ENCODE measurements at regions not wholly inside any gene's neighbourhood (a gene's known extent, or its start where the extent isn't known, plus 50 kb on each side); places are given as distances from the start of the nearest gene placed in this dataset.

DNA sequence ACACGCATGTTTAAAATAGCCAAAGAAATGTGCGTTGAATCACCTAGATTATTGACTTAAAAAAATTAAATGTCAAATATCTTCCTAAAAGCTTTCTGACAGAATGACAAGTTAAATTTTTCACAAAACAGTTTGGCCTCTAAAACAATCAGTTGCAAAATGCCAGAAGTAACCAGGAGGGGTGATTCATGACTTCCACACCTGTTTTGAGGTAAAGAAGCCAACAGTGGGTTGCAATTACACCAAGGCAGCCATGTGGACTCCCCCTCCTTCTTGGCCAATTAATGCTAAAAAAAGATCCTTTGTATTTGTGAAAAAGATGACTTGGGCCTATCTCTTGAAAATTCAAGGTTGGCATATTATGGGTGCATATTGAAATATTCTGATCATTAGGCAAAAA, 424.8 kb downstream of the CBLN4 start:
- Histone ChIP-seq H3K4me1 (no peaks in the 10 kb centered on the region), H3K27me3 (no peaks in the 10 kb centered on the region), H3K27ac (no peak overlapping the region), H3K9me3 (no peaks in the 10 kb centered on the region), H3K36me3 (no peaks in the 10 kb centered on the region), H3K4me3 (no peak overlapping the region)
- WGBS, 2 donors = 44 to 67% methylated on average over 2 of the region's 2 CpGs
- ATAC-seq (ENCODE audit: low FRiP score in 2 of 2) (no peak), DNase-seq (no peak)
- TF ChIP-seq, protein P1, sequence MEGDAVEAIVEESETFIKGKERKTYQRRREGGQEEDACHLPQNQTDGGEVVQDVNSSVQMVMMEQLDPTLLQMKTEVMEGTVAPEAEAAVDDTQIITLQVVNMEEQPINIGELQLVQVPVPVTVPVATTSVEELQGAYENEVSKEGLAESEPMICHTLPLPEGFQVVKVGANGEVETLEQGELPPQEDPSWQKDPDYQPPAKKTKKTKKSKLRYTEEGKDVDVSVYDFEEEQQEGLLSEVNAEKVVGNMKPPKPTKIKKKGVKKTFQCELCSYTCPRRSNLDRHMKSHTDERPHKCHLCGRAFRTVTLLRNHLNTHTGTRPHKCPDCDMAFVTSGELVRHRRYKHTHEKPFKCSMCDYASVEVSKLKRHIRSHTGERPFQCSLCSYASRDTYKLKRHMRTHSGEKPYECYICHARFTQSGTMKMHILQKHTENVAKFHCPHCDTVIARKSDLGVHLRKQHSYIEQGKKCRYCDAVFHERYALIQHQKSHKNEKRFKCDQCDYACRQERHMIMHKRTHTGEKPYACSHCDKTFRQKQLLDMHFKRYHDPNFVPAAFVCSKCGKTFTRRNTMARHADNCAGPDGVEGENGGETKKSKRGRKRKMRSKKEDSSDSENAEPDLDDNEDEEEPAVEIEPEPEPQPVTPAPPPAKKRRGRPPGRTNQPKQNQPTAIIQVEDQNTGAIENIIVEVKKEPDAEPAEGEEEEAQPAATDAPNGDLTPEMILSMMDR (IDR thresholded peaks at IDR 0.05) = no peak
- no peak for TF ChIP-seq EP300 (IDR thresholded peaks at IDR 0.05)

GRCh38 chr20:55579802-55580201, 425.5 kb downstream of the CBLN4 start:
- ATAC-seq (ENCODE audit: low FRiP score in 2 of 2) (no peak), DNase-seq (no peak)
- no peaks in the 10 kb centered on the region for H3K36me3 ChIP-seq
- no peaks in the 10 kb centered on the region for H3K27me3 ChIP-seq
- H3K9me3 ChIP-seq = no peaks in the 10 kb centered on the region
- no peak overlapping the region for H3K4me3 ChIP-seq
- no peak for TF ChIP-seq POLR2A (IDR thresholded peaks at IDR 0.05)
- TF ChIP-seq POLR2AphosphoS5 (IDR thresholded peaks at IDR 0.05) = no peak
- no peak for TF ChIP-seq EP300 (IDR thresholded peaks at IDR 0.05)
- WGBS, 2 donors = 61 to 67% methylated on average over 2 of the region's 2 CpGs
- H3K27ac ChIP-seq = no peak overlapping the region
- no peaks in the 10 kb centered on the region for H3K4me1 ChIP-seq

DNA sequence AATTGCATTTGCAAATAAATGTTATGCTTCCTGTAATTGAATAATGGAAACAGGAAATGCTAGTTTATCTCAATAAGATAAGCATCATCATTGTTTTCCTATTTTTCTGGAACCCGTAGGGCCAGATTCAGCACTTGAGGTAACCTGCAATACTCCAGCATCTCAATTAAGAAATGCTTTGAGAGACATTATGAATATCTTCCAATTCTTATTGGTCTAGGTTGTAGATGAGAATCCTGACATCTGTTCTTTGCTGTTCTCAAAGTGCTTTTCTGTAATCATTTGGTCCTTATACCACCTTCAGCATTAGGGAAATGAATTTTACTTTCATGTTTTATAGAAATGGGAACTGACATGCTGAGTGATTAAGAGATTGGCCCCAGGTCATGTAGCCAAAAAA, 428.3 kb downstream of the CBLN4 start:
- 24 to 57% methylated on average over 1 of the region's 1 CpG for WGBS, 2 donors
- Histone ChIP-seq H3K36me3 (no peaks in the 10 kb centered on the region), H3K9me3 (no peaks in the 10 kb centered on the region), H3K27ac (no peak overlapping the region), H3K4me1 (no peaks in the 10 kb centered on the region), H3K4me3 (no peak overlapping the region), H3K27me3 (no peaks in the 10 kb centered on the region)
- ATAC-seq (ENCODE audit: low FRiP score in 2 of 2) (no peak), DNase-seq (no peak)
- TF ChIP-seq POLR2A (IDR thresholded peaks at IDR 0.05) = no peak
- TF ChIP-seq, protein P1 (IDR thresholded peaks at IDR 0.05) = no peak

GRCh38 chr20:55569084-55569483, 436.2 kb downstream of the CBLN4 start:
- H3K9me3 ChIP-seq = no peaks in the 10 kb centered on the region
- TF ChIP-seq EP300 (IDR thresholded peaks at IDR 0.05) = no peak
- TF ChIP-seq POLR2A (IDR thresholded peaks at IDR 0.05) = no peak
- TF ChIP-seq, protein P1 (IDR thresholded peaks at IDR 0.05) = no peak
- TF ChIP-seq POLR2AphosphoS5 (IDR thresholded peaks at IDR 0.05) = no peak
- H3K27ac ChIP-seq = no peak overlapping the region
- no peak overlapping the region for H3K4me3 ChIP-seq
- H3K4me1 ChIP-seq = no peaks in the 10 kb centered on the region
- no peak for ATAC-seq (ENCODE audit: low FRiP score in 2 of 2)
- no peak for DNase-seq
- no peaks in the 10 kb centered on the region for H3K27me3 ChIP-seq
- 83% methylated on average over 3 of the region's 3 CpGs for WGBS, 2 donors
- H3K36me3 ChIP-seq = no peaks in the 10 kb centered on the region

GRCh38 chr20:55567826-55568225, 437.5 kb downstream of the CBLN4 start:
- Histone ChIP-seq H3K27ac (no peak overlapping the region), H3K9me3 (no peaks in the 10 kb centered on the region), H3K4me1 (no peaks in the 10 kb centered on the region), H3K27me3 (no peaks in the 10 kb centered on the region), H3K4me3 (no peak overlapping the region), H3K36me3 (no peaks in the 10 kb centered on the region)
- no peak for TF ChIP-seq EP300 (IDR thresholded peaks at IDR 0.05)
- TF ChIP-seq, protein P1 (IDR thresholded peaks at IDR 0.05) = no peak
- TF ChIP-seq POLR2A (IDR thresholded peaks at IDR 0.05) = no peak
- TF ChIP-seq POLR2AphosphoS5 (IDR thresholded peaks at IDR 0.05) = no peak
- 87 to 98% methylated on average over 6 of the region's 6 CpGs for WGBS, 2 donors
- DNase-seq (no peak), ATAC-seq (ENCODE audit: low FRiP score in 2 of 2) (no peak)
